ENCODE measurements at regions not wholly inside any gene's neighbourhood (a gene's known extent, or its start where the extent isn't known, plus 50 kb on each side); places are given as distances from the start of the nearest gene placed in this dataset.

GRCh38 chr1:221418346-221418745, 323.5 kb downstream of the DUSP10 start:
- Histone ChIP-seq H3F3A (ENCODE audit: insufficient read depth, low read length, poor library complexity, severe bottlenecking) (no peaks in the 10 kb centered on the region), H3K9me3 (ENCODE audit: low read length) (no peaks in the 10 kb centered on the region), H3K4me3 (ENCODE audit: low read length) (no peak overlapping the region), H2AFZ (ENCODE audit: low read depth, low read length) (no peak overlapping the region), H3K79me2 (replicated peaks; ENCODE audit: insufficient read depth, low read length) (no peaks in the 10 kb centered on the region), H3K4me2 (ENCODE audit: low read length) (no peak overlapping the region), H3K27me3 (ENCODE audit: insufficient read depth, low read depth, low read length) (no peaks in the 10 kb centered on the region), H3K9ac (ENCODE audit: low read length) (no peak overlapping the region), H3K27ac (ENCODE audit: low read length) (no peak overlapping the region), H4K20me1 (ENCODE audit: insufficient read depth) (no peaks in the 10 kb centered on the region), H3K36me3 (ENCODE audit: insufficient read depth, low read length) (no peaks in the 10 kb centered on the region), H3K9me2 (ENCODE audit: insufficient read depth, low read length) (no peaks in the 10 kb centered on the region)
- TF ChIP-seq MXI1 (conservative IDR thresholded peaks at IDR 0.05; ENCODE audit: poor library complexity, severe bottlenecking) (no peak), CTCF (IDR thresholded peaks at IDR 0.05; ENCODE audit: poor library complexity, severe bottlenecking) (no peak), RAD21 (conservative IDR thresholded peaks at IDR 0.05) (no peak), SMC3 (conservative IDR thresholded peaks at IDR 0.05; ENCODE audit: poor library complexity) (no peak), TAF1 (IDR thresholded peaks at IDR 0.05; ENCODE audit: low read depth) (no peak), REST (IDR thresholded peaks at IDR 0.05; ENCODE audit: borderline replicate concordance) (no peak), EZH2 (IDR thresholded peaks at IDR 0.05; ENCODE audit: borderline replicate concordance, insufficient read depth, low read length, poor library complexity, severe bottlenecking) (no peak), POLR2AphosphoS5 (IDR thresholded peaks at IDR 0.05) (no peak), EP300 (conservative IDR thresholded peaks at IDR 0.05; ENCODE audit: poor library complexity, severe bottlenecking) (no peak)

GRCh38 chr1:221419513-221420095, 322.3 kb downstream of the DUSP10 start:
- Histone ChIP-seq H3K79me2 (replicated peaks; ENCODE audit: insufficient read depth, low read length) (no peaks in the 10 kb centered on the region), H3K9me3 (ENCODE audit: low read length) (no peaks in the 10 kb centered on the region), H3F3A (ENCODE audit: insufficient read depth, low read length, poor library complexity, severe bottlenecking) (no peaks in the 10 kb centered on the region), H4K20me1 (ENCODE audit: insufficient read depth) (no peaks in the 10 kb centered on the region), H3K36me3 (ENCODE audit: insufficient read depth, low read length) (no peaks in the 10 kb centered on the region), H2AFZ (ENCODE audit: low read depth, low read length) (no peak overlapping the region), H3K27ac (ENCODE audit: low read length) (no peak overlapping the region), H3K4me2 (ENCODE audit: low read length) (no peak overlapping the region), H3K4me3 (ENCODE audit: low read length) (no peak overlapping the region), H3K9ac (ENCODE audit: low read length) (no peak overlapping the region), H3K9me2 (ENCODE audit: insufficient read depth, low read length) (no peaks in the 10 kb centered on the region), H3K27me3 (ENCODE audit: insufficient read depth, low read depth, low read length) (no peaks in the 10 kb centered on the region)
- TF ChIP-seq MXI1 (conservative IDR thresholded peaks at IDR 0.05; ENCODE audit: poor library complexity, severe bottlenecking) (no peak), EP300 (conservative IDR thresholded peaks at IDR 0.05; ENCODE audit: poor library complexity, severe bottlenecking) (no peak), EZH2 (IDR thresholded peaks at IDR 0.05; ENCODE audit: borderline replicate concordance, insufficient read depth, low read length, poor library complexity, severe bottlenecking) (no peak), TAF1 (IDR thresholded peaks at IDR 0.05; ENCODE audit: low read depth) (no peak), SMC3 (conservative IDR thresholded peaks at IDR 0.05; ENCODE audit: poor library complexity) (no peak), CTCF (IDR thresholded peaks at IDR 0.05; ENCODE audit: poor library complexity, severe bottlenecking) (no peak), REST (IDR thresholded peaks at IDR 0.05; ENCODE audit: borderline replicate concordance) (no peak), POLR2AphosphoS5 (IDR thresholded peaks at IDR 0.05) (no peak), RAD21 (conservative IDR thresholded peaks at IDR 0.05) (no peak)
